ENCODE measurements at regions not wholly inside any gene's neighbourhood (a gene's known extent, or its start where the extent isn't known, plus 50 kb on each side); places are given as distances from the start of the nearest gene placed in this dataset.

GRCh38 chr1:98177751-98178150, 256.9 kb upstream of the DPYD start:
- H3K27ac ChIP-seq: no peak overlapping the region
- no peak for TF ChIP-seq CTCF (conservative IDR thresholded peaks at IDR 0.05; ENCODE audit: low read depth)
- ChIA-PET POLR2A (ENCODE audit: low non-redundant PET) (no interaction called here), CTCF (no interaction called here)
- DNase-seq (ENCODE audit: low spot score): no peak

- ChIA-PET CTCF (no interaction called here), POLR2A (ENCODE audit: low non-redundant PET) (no interaction called here)
- TF ChIP-seq CTCF (conservative IDR thresholded peaks at IDR 0.05; ENCODE audit: low read depth): no peak
Observed at GRCh38 chr1:98176936-98177335, 256.1 kb upstream of the DPYD start.

GRCh38 chr1:98176414-98176813, 255.6 kb upstream of the DPYD start:
- no peak for DNase-seq (ENCODE audit: low spot score)
- H3K27ac ChIP-seq: no peak overlapping the region
- TF ChIP-seq CTCF (conservative IDR thresholded peaks at IDR 0.05; ENCODE audit: low read depth): no peak
- CTCF ChIA-PET: no interaction called here
- POLR2A ChIA-PET (ENCODE audit: low non-redundant PET): no interaction called here

More at GRCh38 chr1:98176936-98177335, 256.1 kb upstream of the DPYD start:
- DNase-seq (ENCODE audit: low spot score): no peak
- H3K27ac ChIP-seq: no peak overlapping the region

- no peak for TF ChIP-seq CTCF (conservative IDR thresholded peaks at IDR 0.05; ENCODE audit: low read depth)
- POLR2A ChIA-PET (ENCODE audit: low non-redundant PET): no interaction called here
- CTCF ChIA-PET: no interaction called here
Observed at GRCh38 chr1:98172578-98172977, 251.7 kb upstream of the DPYD start.

GRCh38 chr1:98172022-98172421, 251.2 kb upstream of the DPYD start:
- H3K27ac ChIP-seq: no peak overlapping the region
- ChIA-PET CTCF (interaction anchor here (0.6 kb wide), 1 partner anchor 340 kb away, joined by 3 read pairs; no protein-coding TSS in a partner anchor), POLR2A (ENCODE audit: low non-redundant PET) (no interaction called here)
- DNase-seq (ENCODE audit: low spot score): no peak
- no peak for TF ChIP-seq CTCF (conservative IDR thresholded peaks at IDR 0.05; ENCODE audit: low read depth)

More at GRCh38 chr1:98172578-98172977, 251.7 kb upstream of the DPYD start:
- H3K27ac ChIP-seq: no peak overlapping the region
- DNase-seq (ENCODE audit: low spot score): no peak

GRCh38 chr1:98164509-98164908, 243.7 kb upstream of the DPYD start:
- TF ChIP-seq CTCF (conservative IDR thresholded peaks at IDR 0.05; ENCODE audit: low read depth): no peak
- no peak for DNase-seq (ENCODE audit: low spot score)
- ChIA-PET CTCF (no interaction called here), POLR2A (ENCODE audit: low non-redundant PET) (no interaction called here)
- H3K27ac ChIP-seq: no peak overlapping the region

Data from RWPE1 (cell line).